Glomerular visceral epithelial cell (primary cell): ENCODE measurements at regions not wholly inside any gene's neighbourhood (a gene's known extent, or its start where the extent isn't known, plus 50 kb on each side); places are given as distances from the start of the nearest gene placed in this dataset.

Experiments
- DNase-seq: peaks from one replicate; pipeline ENCODE4 v3.0.0-alpha.2; 2016; ENCODE audit errors: extremely low spot score

- no peak for DNase-seq
Measured at GRCh38 chr5:9690751-9691150, 60.6 kb upstream of the TAS2R1 start.

- DNase-seq, result peak; percentile 29
Measured at GRCh38 chr5:9686216-9686615, 56.1 kb upstream of the TAS2R1 start.

- no peak for DNase-seq
Measured at GRCh38 chr5:9681706-9682105, 51.6 kb upstream of the TAS2R1 start.
